H9 (cell line): ENCODE measurements at regions not wholly inside any gene's neighbourhood (a gene's known extent, or its start where the extent isn't known, plus 50 kb on each side); places are given as distances from the start of the nearest gene placed in this dataset.

Source experiments
- DNase-seq: peaks from one replicate; pipeline ENCODE4 v3.0.0-alpha.2; 2017
- H2AFZ ChIP-seq: one replicate; pipeline ENCODE4 v1.6.1; 2013; ENCODE audit warnings: mild to moderate bottlenecking, low read length, control low read depth, moderate library complexity
- H2AK5ac ChIP-seq: 2 replicates; pipeline ENCODE4 v1.6.1; 2013; ENCODE audit warnings: low read length, control low read depth, mixed read lengths; ENCODE audit not compliant: insufficient read length
- H2BK120ac ChIP-seq: one replicate; pipeline ENCODE4 v1.6.1; 2013; ENCODE audit warnings: low read depth, mild to moderate bottlenecking, low read length, control low read depth, inconsistent platforms; ENCODE audit not compliant: poor library complexity, severe bottlenecking
- H2BK12ac ChIP-seq: 2 replicates; pipeline ENCODE4 v1.6.1; 2013; ENCODE audit warnings: low read length, control low read depth, mixed read lengths, low read depth; ENCODE audit not compliant: insufficient read length
- H2BK15ac ChIP-seq: 2 replicates; pipeline ENCODE4 v1.6.1; 2013; ENCODE audit warnings: low read depth, low read length, control low read depth
- H2BK20ac ChIP-seq: one replicate; pipeline ENCODE4 v1.6.1; 2013; ENCODE audit warnings: low read depth, mild to moderate bottlenecking, low read length, control low read depth, inconsistent platforms; ENCODE audit not compliant: poor library complexity, severe bottlenecking
- H2BK5ac ChIP-seq: 2 replicates; pipeline ENCODE4 v1.6.1; 2013; ENCODE audit warnings: low read length, control low read depth, mixed read lengths; ENCODE audit not compliant: insufficient read length
- H3K14ac ChIP-seq: 2 replicates; pipeline ENCODE4 v1.6.1; 2013; ENCODE audit warnings: low read length, control low read depth; ENCODE audit not compliant: insufficient read depth
- H3K18ac ChIP-seq: 2 replicates; pipeline ENCODE4 v1.6.1; 2013; ENCODE audit warnings: low read depth, mild to moderate bottlenecking, mixed read lengths, low read length, control low read depth; ENCODE audit not compliant: insufficient read length
- H3K23ac ChIP-seq: 2 replicates; pipeline ENCODE4 v1.6.1; 2013; ENCODE audit warnings: low read length, control low read depth, mixed read lengths, low read depth; ENCODE audit not compliant: insufficient read length
- H3K23me2 ChIP-seq: 2 replicates; pipeline ENCODE4 v1.6.1; 2013; ENCODE audit warnings: low read depth, mild to moderate bottlenecking, mixed read lengths, low read length, control low read depth; ENCODE audit not compliant: insufficient read length, poor library complexity, severe bottlenecking
- H3K27ac ChIP-seq: 2 replicates; pipeline ENCODE4 v1.5.1; 2013; ENCODE audit warnings: low read length, control low read depth, mixed read lengths, low read depth; ENCODE audit not compliant: insufficient read length
- H3K27me3 ChIP-seq: 2 replicates; pipeline ENCODE4 v1.6.1; 2013; ENCODE audit warnings: low read length, control low read depth, inconsistent platforms; ENCODE audit not compliant: insufficient read depth
- H3K4ac ChIP-seq: 2 replicates; pipeline ENCODE4 v1.6.1; 2013; ENCODE audit warnings: low read depth, mild to moderate bottlenecking, control low read depth, inconsistent platforms, low read length, moderate library complexity
- H3K4me1 ChIP-seq: 2 replicates; pipeline ENCODE4 v1.6.1; 2013; ENCODE audit warnings: low read length, control low read depth, inconsistent platforms; ENCODE audit not compliant: insufficient read depth
- H3K4me2 ChIP-seq: 2 replicates; pipeline ENCODE4 v1.6.1; 2013; ENCODE audit warnings: low read length, control low read depth, mixed read lengths; ENCODE audit not compliant: insufficient read length, insufficient read depth
- H3K56ac ChIP-seq: 2 replicates; pipeline ENCODE4 v1.6.1; 2013; ENCODE audit warnings: low read depth, mild to moderate bottlenecking, mixed read lengths, low read length, control low read depth; ENCODE audit not compliant: insufficient read length
- H3K79me1 ChIP-seq: 2 replicates; pipeline ENCODE4 v1.6.1; 2013; ENCODE audit warnings: low read depth, mild to moderate bottlenecking, moderate library complexity, low read length, control low read depth, inconsistent platforms; ENCODE audit not compliant: insufficient read depth, poor library complexity, severe bottlenecking
- H3K79me2 ChIP-seq: 2 replicates; pipeline ENCODE4 v1.6.1; 2013; ENCODE audit warnings: low read length, control low read depth, inconsistent platforms; ENCODE audit not compliant: insufficient read depth
- H3K9ac ChIP-seq: 2 replicates; pipeline ENCODE4 v1.6.1; 2013; ENCODE audit warnings: low read length, control low read depth, mixed read lengths; ENCODE audit not compliant: insufficient read length; ENCODE audit errors: extremely low read depth
- H3K9me3 ChIP-seq: one replicate; pipeline ENCODE4 v1.6.1; 2013; ENCODE audit warnings: low read depth, low read length, inconsistent platforms; ENCODE audit not compliant: control insufficient read depth
- H3T11ph ChIP-seq: one replicate; pipeline ENCODE4 v1.6.1; 2013; ENCODE audit warnings: mild to moderate bottlenecking, low read length, control low read depth, inconsistent platforms
- H4K20me1 ChIP-seq: one replicate; pipeline ENCODE4 v1.6.1; 2013; ENCODE audit not compliant: control insufficient read depth, insufficient read length, insufficient read depth
- H4K5ac ChIP-seq: 2 replicates; pipeline ENCODE4 v1.6.1; 2013; ENCODE audit warnings: low read depth, mild to moderate bottlenecking, mixed read lengths, low read length, control low read depth; ENCODE audit not compliant: insufficient read length
- H4K8ac ChIP-seq: replicated peaks from 2 replicates; pipeline ENCODE4 v1.6.1; 2013; ENCODE audit warnings: low read length, control low read depth, mixed read lengths, low read depth; ENCODE audit not compliant: insufficient read length
- H4K91ac ChIP-seq: 2 replicates; pipeline ENCODE4 v1.6.1; 2013; ENCODE audit warnings: low read depth, mild to moderate bottlenecking, moderate library complexity, mixed read lengths, low read length, control low read depth; ENCODE audit not compliant: insufficient read length
- H3K27ac Mint-ChIP-seq, 3 experiments: 2 replicates in 2 of 3; 3 replicates in 1 of 3; pipeline ENCODE4 v1.8.0; 2020 to 2021; ENCODE audit warnings: mixed read lengths in 3 of 3, mild to moderate bottlenecking in 1 of 3, moderate library complexity in 1 of 3
- H3K27me3 Mint-ChIP-seq: 2 replicates; pipeline ENCODE4 v1.8.0; 2021; ENCODE audit warnings: low read depth, mild to moderate bottlenecking, moderate library complexity, mixed read lengths
- H3K36me3 Mint-ChIP-seq, 3 experiments: 2 replicates in 2 of 3; 3 replicates in 1 of 3; pipeline ENCODE4 v1.8.0; 2020 to 2021; ENCODE audit warnings: low read depth in 3 of 3, mixed read lengths in 3 of 3; ENCODE audit not compliant: insufficient read depth in 1 of 3
- H3K4me1 Mint-ChIP-seq, 2 experiments: 2 replicates each; pipeline ENCODE4 v1.8.0; 2020; ENCODE audit warnings: mixed read lengths in 2 of 2
- H3K4me3 Mint-ChIP-seq, 2 experiments: 2 replicates in 1 of 2; 3 replicates in 1 of 2; pipeline ENCODE4 v1.8.0; 2020 to 2021; ENCODE audit warnings: mild to moderate bottlenecking in 2 of 2, mixed read lengths in 2 of 2, moderate library complexity in 1 of 2
- H3K9me3 Mint-ChIP-seq, 2 experiments: 2 replicates in 1 of 2; 3 replicates in 1 of 2; pipeline ENCODE4 v1.8.0; 2020; ENCODE audit warnings: mild to moderate bottlenecking in 2 of 2, mixed read lengths in 2 of 2, moderate library complexity in 1 of 2
- CTCF ChIP-seq: fragments of 200-600 bp; sonication (generic); conservative IDR thresholded peaks from 3 replicates; pipeline ENCODE4 v1.8.0; 2021; ENCODE audit warnings: antibody characterized with exemption, mild to moderate bottlenecking
- WGBS: extraction: QIAGEN DNeasy Blood & Tissue Kit; methylation state at CpG from one replicate; pipeline ENCODE4 v1.1.7; 2013; ENCODE audit warnings: missing lambda C conversion rate, low lambda C conversion rate, mixed read lengths; ENCODE audit not compliant: insufficient read length; ENCODE audit errors: extremely low coverage; 5-methylcytosine and 5-hydroxymethylcytosine counted together

DNA sequence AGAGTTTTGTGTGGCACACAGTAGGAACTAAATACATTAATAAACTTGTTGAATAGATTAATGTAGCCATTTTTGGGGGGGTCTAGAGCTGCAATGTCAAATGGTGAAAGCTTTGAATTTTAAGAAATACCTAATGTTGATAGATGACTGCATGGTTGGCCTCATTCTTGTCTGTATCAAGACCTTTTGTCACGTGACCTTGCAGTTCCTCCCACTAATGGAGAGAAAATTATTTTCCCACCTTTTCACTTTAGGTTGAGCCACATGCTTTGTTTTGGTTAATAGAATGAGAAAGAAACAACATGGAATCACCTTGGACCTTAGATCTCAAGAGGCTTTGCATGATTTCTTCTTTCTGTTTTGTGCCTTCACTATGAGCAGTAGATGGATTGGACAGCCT, 223.6 kb upstream of the DEPDC1 start:
- Histone ChIP-seq H3K23me2 (no peaks in the 10 kb centered on the region), H3K9ac (no peak overlapping the region), H3K9me3 (no peaks in the 10 kb centered on the region), H4K20me1 (no peaks in the 10 kb centered on the region), H3K18ac (no peak overlapping the region), H2BK5ac (no peak overlapping the region), H3K27ac (no peak overlapping the region), H4K5ac (no peak overlapping the region), H3K4me2 (no peak overlapping the region), H2AK5ac (no peak overlapping the region), H3K56ac (no peak overlapping the region), H3K23ac (no peak overlapping the region), H3K79me2 (no peaks in the 10 kb centered on the region), H3K4me1 (no peaks in the 10 kb centered on the region), H3K27me3 (no peaks in the 10 kb centered on the region), H3T11ph (no peak overlapping the region), H3K79me1 (no peaks in the 10 kb centered on the region), H3K14ac (no peak overlapping the region), H4K91ac (no peak overlapping the region), H2BK15ac (no peak overlapping the region), H2BK12ac (no peak overlapping the region), H4K8ac (no peak overlapping the region), H2BK20ac (no peak overlapping the region), H2AFZ (no peak overlapping the region), H2BK120ac (no peak overlapping the region), H3K4ac (no peak overlapping the region)
- Mint-ChIP-seq H3K9me3 (no peaks in the 10 kb centered on the region; a peak in 1 of 5 replicates), H3K36me3 (no peaks in the 10 kb centered on the region), H3K4me3 (no peak overlapping the region), H3K27me3 (no peaks in the 10 kb centered on the region; the same call in none of the 2 replicates), H3K27ac (no peak overlapping the region), H3K4me1 (no peaks in the 10 kb centered on the region)
- TF ChIP-seq CTCF, result no peak
- no peak for DNase-seq
- no CpG with 5 or more reads among the region's 1 CpG for WGBS
